SKM-1 (cell line): ENCODE measurements at regions not wholly inside any gene's neighbourhood (a gene's known extent, or its start where the extent isn't known, plus 50 kb on each side); places are given as distances from the start of the nearest gene placed in this dataset.

Experiments
- DNase-seq: peaks from one replicate; lab custom pipeline; 2025; ENCODE audit not compliant: unreplicated experiment; lab: John Stamatoyannopoulos, UW

GRCh38 chr13:58032676-58033460, 401.3 kb downstream of the PCDH17 start:
- DNase-seq, result no peak

GRCh38 chr13:58043971-58044370, 412.4 kb downstream of the PCDH17 start:
- no peak for DNase-seq

- no peak for DNase-seq
Observed at GRCh38 chr13:58048670-58049069, 417.1 kb downstream of the PCDH17 start.

GRCh38 chr13:58051396-58051795, 419.9 kb downstream of the PCDH17 start:
- DNase-seq, result no peak

- DNase-seq, result no peak
Observed at GRCh38 chr13:58051807-58052375, 420.3 kb downstream of the PCDH17 start.

- no peak for DNase-seq
Observed at GRCh38 chr13:58056426-58056825, 424.9 kb downstream of the PCDH17 start.

- no peak for DNase-seq
Observed at GRCh38 chr13:58059624-58060023, 428.1 kb downstream of the PCDH17 start.

GRCh38 chr13:58080806-58081205, 449.3 kb downstream of the PCDH17 start:
- no peak for DNase-seq

GRCh38 chr13:58081301-58081820, 449.8 kb downstream of the PCDH17 start:
- DNase-seq, result no peak

- DNase-seq, result no peak
Observed at GRCh38 chr13:58083064-58083463, 451.5 kb downstream of the PCDH17 start.

- DNase-seq, result no peak
Observed at GRCh38 chr13:58085274-58085673, 453.7 kb downstream of the PCDH17 start.

- DNase-seq, result no peak
Observed at GRCh38 chr13:58085819-58086218, 454.3 kb downstream of the PCDH17 start.

GRCh38 chr13:58087566-58087965, 456.0 kb downstream of the PCDH17 start:
- no peak for DNase-seq

GRCh38 chr13:58093394-58093793, 461.9 kb downstream of the PCDH17 start:
- DNase-seq, result no peak

- DNase-seq, result no peak
Observed at GRCh38 chr13:58097831-58098230, 466.3 kb downstream of the PCDH17 start.

GRCh38 chr13:58119351-58119750, 487.8 kb downstream of the PCDH17 start:
- no peak for DNase-seq

GRCh38 chr13:58119804-58120203, 488.3 kb downstream of the PCDH17 start:
- DNase-seq, result no peak

- no peak for DNase-seq
Observed at GRCh38 chr13:58126496-58126895, 495.0 kb downstream of the PCDH17 start.

GRCh38 chr13:58134012-58134411, 502.5 kb downstream of the PCDH17 start:
- DNase-seq, result no peak

- no peak for DNase-seq
Observed at GRCh38 chr13:58134525-58134924, 503.0 kb downstream of the PCDH17 start.

GRCh38 chr13:58142952-58143351, 511.4 kb downstream of the PCDH17 start:
- DNase-seq, result no peak

- no peak for DNase-seq
Observed at GRCh38 chr13:58144616-58145015, 513.1 kb downstream of the PCDH17 start.

- DNase-seq, result no peak
Observed at GRCh38 chr13:58151452-58151851, 519.9 kb downstream of the PCDH17 start.
